WTC11 (cell line): ENCODE measurements at regions not wholly inside any gene's neighbourhood (a gene's known extent, or its start where the extent isn't known, plus 50 kb on each side); places are given as distances from the start of the nearest gene placed in this dataset.

Experiments
- ATAC-seq: fragments of 200-7000 bp; cut with Tn5 transposase; 2 replicates; pipeline ENCODE4 v1.10.0; 2021; ENCODE audit warnings: mild to moderate bottlenecking, moderate library complexity
- CTCF ChIA-PET: fragments of 300-600 bp; sonication (Branson Sonifier 250); formaldehyde crosslinking; loops from one replicate; lab custom pipeline; 2021; ENCODE audit warnings: antibody characterized with exemption; lab: Charles Lee
- POLR2A ChIA-PET: fragments of 350-600 bp; sonication (Branson Sonifier 250); formaldehyde crosslinking; loops from one replicate; lab custom pipeline; 2021; ENCODE audit warnings: antibody characterized with exemption; lab: Charles Lee
- DNase-seq: peaks from one replicate; pipeline ENCODE4 v3.0.0; 2021; ENCODE audit warnings: low spot score
- H3K27ac Mint-ChIP-seq: 2 replicates; pipeline ENCODE4 v1.8.0; 2021; ENCODE audit warnings: mixed read lengths
- H3K27me3 Mint-ChIP-seq: 2 replicates; pipeline ENCODE4 v1.8.0; 2021; ENCODE audit warnings: low read depth, mild to moderate bottlenecking, moderate library complexity, mixed read lengths
- H3K36me3 Mint-ChIP-seq: 2 replicates; pipeline ENCODE4 v1.8.0; 2021; ENCODE audit warnings: mixed read lengths
- H3K4me1 Mint-ChIP-seq: 2 replicates; pipeline ENCODE4 v1.8.0; 2022; ENCODE audit warnings: mixed read lengths
- H3K4me3 Mint-ChIP-seq: 2 replicates; pipeline ENCODE4 v1.8.0; 2021; ENCODE audit warnings: mild to moderate bottlenecking, moderate library complexity, mixed read lengths
- H3K9me3 Mint-ChIP-seq: 2 replicates; pipeline ENCODE4 v1.8.0; 2021; ENCODE audit warnings: mixed read lengths
- CREB1 ChIP-seq: sonication (generic); formaldehyde crosslinking; IDR thresholded peaks from 2 replicates; pipeline ENCODE4 v1.8.0; 2023; ENCODE audit warnings: mild to moderate bottlenecking, missing genetic modification reagents
- CREM ChIP-seq: sonication (generic); formaldehyde crosslinking; IDR thresholded peaks from 2 replicates; pipeline ENCODE4 v1.8.1; 2022; ENCODE audit warnings: mild to moderate bottlenecking, missing genetic modification reagents, moderate library complexity
- ELF4 ChIP-seq: sonication (generic); formaldehyde crosslinking; IDR thresholded peaks from 2 replicates; pipeline ENCODE4 v1.8.1; 2022; ENCODE audit warnings: low read depth, mild to moderate bottlenecking, moderate library complexity, missing genetic modification reagents
- FOXK1 ChIP-seq: sonication (generic); formaldehyde crosslinking; IDR thresholded peaks from 2 replicates; pipeline ENCODE4 v1.8.0; 2022; ENCODE audit warnings: mild to moderate bottlenecking, moderate library complexity, missing genetic modification reagents
- GABPB1 ChIP-seq: sonication (generic); formaldehyde crosslinking; IDR thresholded peaks from 2 replicates; pipeline ENCODE4 v1.8.1; 2023; ENCODE audit warnings: mild to moderate bottlenecking, missing genetic modification reagents
- IRF2 ChIP-seq: sonication (generic); formaldehyde crosslinking; IDR thresholded peaks from 2 replicates; pipeline ENCODE4 v1.8.0; 2022; ENCODE audit warnings: low read depth, missing genetic modification reagents, borderline replicate concordance
- JAZF1 ChIP-seq: fragments of 250-450 bp; sonication (Bioruptor Pico); IDR thresholded peaks from 2 replicates; pipeline ENCODE4 v1.9.0; 2021; ENCODE audit warnings: moderate library complexity, mild to moderate bottlenecking, inconsistent platforms
- MYBL2 ChIP-seq: sonication (generic); formaldehyde crosslinking; IDR thresholded peaks from 2 replicates; pipeline ENCODE4 v1.8.1; 2023; ENCODE audit warnings: mild to moderate bottlenecking, moderate library complexity, missing genetic modification reagents
- NFE2L1 ChIP-seq: sonication (generic); formaldehyde crosslinking; IDR thresholded peaks from 2 replicates; pipeline ENCODE4 v1.8.1; 2023; ENCODE audit warnings: missing genetic modification reagents
- NR1H2 ChIP-seq: sonication (generic); formaldehyde crosslinking; IDR thresholded peaks from 2 replicates; pipeline ENCODE4 v1.9.0; 2021; ENCODE audit warnings: mild to moderate bottlenecking, moderate library complexity, missing genetic modification reagents
- NR3C1 ChIP-seq: sonication (generic); formaldehyde crosslinking; conservative IDR thresholded peaks from 2 replicates; pipeline ENCODE4 v1.8.1; 2023; ENCODE audit warnings: low read depth, mild to moderate bottlenecking, missing genetic modification reagents
- ZNF138 ChIP-seq: sonication (generic); formaldehyde crosslinking; conservative IDR thresholded peaks from 2 replicates; pipeline ENCODE4 v1.8.1; 2022; ENCODE audit warnings: mild to moderate bottlenecking, moderate library complexity, missing genetic modification reagents
- ZNF232 ChIP-seq: sonication (generic); formaldehyde crosslinking; IDR thresholded peaks from 2 replicates; pipeline ENCODE4 v1.8.0; 2022; ENCODE audit warnings: mild to moderate bottlenecking, missing genetic modification reagents
- ZNF317 ChIP-seq: sonication (generic); formaldehyde crosslinking; IDR thresholded peaks from 2 replicates; pipeline ENCODE4 v1.8.1; 2023; ENCODE audit warnings: low read depth, mild to moderate bottlenecking, moderate library complexity, missing genetic modification reagents, borderline replicate concordance
- ZNF396 ChIP-seq: fragments of 250-450 bp; sonication (Bioruptor Pico); IDR thresholded peaks from 2 replicates; pipeline ENCODE4 v1.8.0; 2021; ENCODE audit warnings: mild to moderate bottlenecking, moderate library complexity, borderline replicate concordance
- TF ChIP-seq, protein P1 (sequence below): sonication (generic); formaldehyde crosslinking; IDR thresholded peaks from 2 replicates; pipeline ENCODE4 v1.8.1; 2022; ENCODE audit warnings: mild to moderate bottlenecking, moderate library complexity, missing genetic modification reagents
- TF ChIP-seq, protein P2 (sequence below): sonication (generic); formaldehyde crosslinking; IDR thresholded peaks from 2 replicates; pipeline ENCODE4 v1.8.1; 2023; ENCODE audit warnings: mild to moderate bottlenecking, missing genetic modification reagents, moderate library complexity
- TF ChIP-seq, protein P3 (sequence below): fragments of 250-450 bp; sonication (Bioruptor Pico); IDR thresholded peaks from 2 replicates; pipeline ENCODE4 v1.9.0; 2021; ENCODE audit warnings: mild to moderate bottlenecking
- TF ChIP-seq, protein P4 (sequence below): sonication (generic); formaldehyde crosslinking; IDR thresholded peaks from 2 replicates; pipeline ENCODE4 v1.8.0; 2022; ENCODE audit warnings: mild to moderate bottlenecking, missing genetic modification reagents
- TF ChIP-seq, protein P5 (sequence below): sonication (generic); formaldehyde crosslinking; IDR thresholded peaks from 2 replicates; pipeline ENCODE4 v1.8.0; 2022; ENCODE audit warnings: mild to moderate bottlenecking, missing genetic modification reagents
- TF ChIP-seq, protein P6 (sequence below): sonication (generic); formaldehyde crosslinking; IDR thresholded peaks from 2 replicates; pipeline ENCODE4 v1.8.0; 2022; ENCODE audit warnings: mild to moderate bottlenecking, missing genetic modification reagents
- TF ChIP-seq, protein P7 (sequence below): sonication (generic); formaldehyde crosslinking; IDR thresholded peaks from 2 replicates; pipeline ENCODE4 v1.8.0; 2023; ENCODE audit warnings: mild to moderate bottlenecking, missing genetic modification reagents
- TF ChIP-seq, protein P8 (sequence below): sonication (generic); formaldehyde crosslinking; IDR thresholded peaks from 2 replicates; pipeline ENCODE4 v1.8.0; 2022; ENCODE audit warnings: missing genetic modification reagents
- TF ChIP-seq, protein P9 (sequence below): sonication (generic); formaldehyde crosslinking; conservative IDR thresholded peaks from 2 replicates; pipeline ENCODE4 v1.8.1; 2022; ENCODE audit warnings: mild to moderate bottlenecking, missing genetic modification reagents

DNA sequence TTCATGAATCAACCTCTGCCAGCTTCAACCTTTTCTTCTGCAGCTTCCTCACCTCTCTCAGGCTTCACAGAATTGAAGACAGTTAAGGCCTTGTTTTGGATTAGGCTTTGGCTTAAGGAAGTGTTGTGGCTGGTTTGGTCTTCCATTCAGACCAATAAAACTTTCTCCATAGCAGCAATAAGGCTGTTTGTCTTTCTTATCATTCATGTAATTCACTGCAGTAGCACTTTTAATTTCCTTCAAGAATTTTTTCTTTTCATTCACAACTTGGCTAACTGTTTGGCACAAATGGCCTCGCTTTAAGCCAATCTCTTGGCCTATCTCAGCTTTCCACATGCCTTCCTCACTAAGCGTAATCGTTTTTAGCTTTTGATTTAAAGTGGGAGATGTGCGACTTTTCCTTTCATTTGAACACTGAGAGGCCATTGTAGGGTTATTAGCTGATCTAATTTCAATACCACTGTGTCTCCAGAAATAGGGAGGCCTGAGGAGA lies 229.5 kb downstream of the IPO8 start:
- Mint-ChIP-seq H3K27me3 (no peaks in the 10 kb centered on the region), H3K4me3 (no peak overlapping the region), H3K9me3 (peaks cover 36% of the 10 kb centered on the region), H3K4me1 (no peaks in the 10 kb centered on the region), H3K27ac (no peak overlapping the region), H3K36me3 (peaks cover 16% of the 10 kb centered on the region)
- DNase-seq (no peak), ATAC-seq (no peak)
- POLR2A ChIA-PET: no interaction called here
- TF ChIP-seq NR3C1: no peak
- no peak for TF ChIP-seq ELF4
- TF ChIP-seq CREB1 (CRISPR knock-in tag): no peak
- TF ChIP-seq, protein P1, sequence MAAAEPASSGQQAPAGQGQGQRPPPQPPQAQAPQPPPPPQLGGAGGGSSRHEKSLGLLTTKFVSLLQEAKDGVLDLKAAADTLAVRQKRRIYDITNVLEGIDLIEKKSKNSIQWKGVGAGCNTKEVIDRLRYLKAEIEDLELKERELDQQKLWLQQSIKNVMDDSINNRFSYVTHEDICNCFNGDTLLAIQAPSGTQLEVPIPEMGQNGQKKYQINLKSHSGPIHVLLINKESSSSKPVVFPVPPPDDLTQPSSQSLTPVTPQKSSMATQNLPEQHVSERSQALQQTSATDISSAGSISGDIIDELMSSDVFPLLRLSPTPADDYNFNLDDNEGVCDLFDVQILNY: no peak
- TF ChIP-seq, protein P2, sequence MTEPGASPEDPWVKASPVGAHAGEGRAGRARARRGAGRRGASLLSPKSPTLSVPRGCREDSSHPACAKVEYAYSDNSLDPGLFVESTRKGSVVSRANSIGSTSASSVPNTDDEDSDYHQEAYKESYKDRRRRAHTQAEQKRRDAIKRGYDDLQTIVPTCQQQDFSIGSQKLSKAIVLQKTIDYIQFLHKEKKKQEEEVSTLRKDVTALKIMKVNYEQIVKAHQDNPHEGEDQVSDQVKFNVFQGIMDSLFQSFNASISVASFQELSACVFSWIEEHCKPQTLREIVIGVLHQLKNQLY (CRISPR knock-in tag): no peak
- no peak for TF ChIP-seq ZNF396 (CRISPR knock-in tag)
- no peak for TF ChIP-seq ZNF138 (CRISPR knock-in tag)
- TF ChIP-seq, protein P3, sequence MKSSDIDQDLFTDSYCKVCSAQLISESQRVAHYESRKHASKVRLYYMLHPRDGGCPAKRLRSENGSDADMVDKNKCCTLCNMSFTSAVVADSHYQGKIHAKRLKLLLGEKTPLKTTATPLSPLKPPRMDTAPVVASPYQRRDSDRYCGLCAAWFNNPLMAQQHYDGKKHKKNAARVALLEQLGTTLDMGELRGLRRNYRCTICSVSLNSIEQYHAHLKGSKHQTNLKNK (CRISPR knock-in tag): no peak
- no peak for TF ChIP-seq ZNF232 (CRISPR knock-in tag)
- TF ChIP-seq MYBL2 (CRISPR knock-in tag): no peak
- TF ChIP-seq NFE2L1 (CRISPR knock-in tag): no peak
- TF ChIP-seq GABPB1 (CRISPR knock-in tag): no peak
- TF ChIP-seq CREM: no peak
- TF ChIP-seq, protein P4, sequence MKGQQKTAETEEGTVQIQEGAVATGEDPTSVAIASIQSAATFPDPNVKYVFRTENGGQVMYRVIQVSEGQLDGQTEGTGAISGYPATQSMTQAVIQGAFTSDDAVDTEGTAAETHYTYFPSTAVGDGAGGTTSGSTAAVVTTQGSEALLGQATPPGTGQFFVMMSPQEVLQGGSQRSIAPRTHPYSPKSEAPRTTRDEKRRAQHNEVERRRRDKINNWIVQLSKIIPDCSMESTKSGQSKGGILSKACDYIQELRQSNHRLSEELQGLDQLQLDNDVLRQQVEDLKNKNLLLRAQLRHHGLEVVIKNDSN (CRISPR knock-in tag): no peak
- TF ChIP-seq, protein P5, sequence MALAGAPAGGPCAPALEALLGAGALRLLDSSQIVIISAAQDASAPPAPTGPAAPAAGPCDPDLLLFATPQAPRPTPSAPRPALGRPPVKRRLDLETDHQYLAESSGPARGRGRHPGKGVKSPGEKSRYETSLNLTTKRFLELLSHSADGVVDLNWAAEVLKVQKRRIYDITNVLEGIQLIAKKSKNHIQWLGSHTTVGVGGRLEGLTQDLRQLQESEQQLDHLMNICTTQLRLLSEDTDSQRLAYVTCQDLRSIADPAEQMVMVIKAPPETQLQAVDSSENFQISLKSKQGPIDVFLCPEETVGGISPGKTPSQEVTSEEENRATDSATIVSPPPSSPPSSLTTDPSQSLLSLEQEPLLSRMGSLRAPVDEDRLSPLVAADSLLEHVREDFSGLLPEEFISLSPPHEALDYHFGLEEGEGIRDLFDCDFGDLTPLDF (CRISPR knock-in tag): no peak
- TF ChIP-seq, protein P6, sequence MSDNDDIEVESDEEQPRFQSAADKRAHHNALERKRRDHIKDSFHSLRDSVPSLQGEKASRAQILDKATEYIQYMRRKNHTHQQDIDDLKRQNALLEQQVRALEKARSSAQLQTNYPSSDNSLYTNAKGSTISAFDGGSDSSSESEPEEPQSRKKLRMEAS (CRISPR knock-in tag): no peak
- no peak for TF ChIP-seq ZNF317 (CRISPR knock-in tag)
- TF ChIP-seq, protein P7, sequence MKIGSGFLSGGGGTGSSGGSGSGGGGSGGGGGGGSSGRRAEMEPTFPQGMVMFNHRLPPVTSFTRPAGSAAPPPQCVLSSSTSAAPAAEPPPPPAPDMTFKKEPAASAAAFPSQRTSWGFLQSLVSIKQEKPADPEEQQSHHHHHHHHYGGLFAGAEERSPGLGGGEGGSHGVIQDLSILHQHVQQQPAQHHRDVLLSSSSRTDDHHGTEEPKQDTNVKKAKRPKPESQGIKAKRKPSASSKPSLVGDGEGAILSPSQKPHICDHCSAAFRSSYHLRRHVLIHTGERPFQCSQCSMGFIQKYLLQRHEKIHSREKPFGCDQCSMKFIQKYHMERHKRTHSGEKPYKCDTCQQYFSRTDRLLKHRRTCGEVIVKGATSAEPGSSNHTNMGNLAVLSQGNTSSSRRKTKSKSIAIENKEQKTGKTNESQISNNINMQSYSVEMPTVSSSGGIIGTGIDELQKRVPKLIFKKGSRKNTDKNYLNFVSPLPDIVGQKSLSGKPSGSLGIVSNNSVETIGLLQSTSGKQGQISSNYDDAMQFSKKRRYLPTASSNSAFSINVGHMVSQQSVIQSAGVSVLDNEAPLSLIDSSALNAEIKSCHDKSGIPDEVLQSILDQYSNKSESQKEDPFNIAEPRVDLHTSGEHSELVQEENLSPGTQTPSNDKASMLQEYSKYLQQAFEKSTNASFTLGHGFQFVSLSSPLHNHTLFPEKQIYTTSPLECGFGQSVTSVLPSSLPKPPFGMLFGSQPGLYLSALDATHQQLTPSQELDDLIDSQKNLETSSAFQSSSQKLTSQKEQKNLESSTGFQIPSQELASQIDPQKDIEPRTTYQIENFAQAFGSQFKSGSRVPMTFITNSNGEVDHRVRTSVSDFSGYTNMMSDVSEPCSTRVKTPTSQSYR (CRISPR knock-in tag): no peak
- TF ChIP-seq FOXK1: no peak
- CTCF ChIA-PET: interaction anchor here (0.7 to 1.8 kb wide), 2 partner anchors 9 to 25 kb away, joined by 3 to 8 read pairs; no protein-coding TSS in a partner anchor

DNA sequence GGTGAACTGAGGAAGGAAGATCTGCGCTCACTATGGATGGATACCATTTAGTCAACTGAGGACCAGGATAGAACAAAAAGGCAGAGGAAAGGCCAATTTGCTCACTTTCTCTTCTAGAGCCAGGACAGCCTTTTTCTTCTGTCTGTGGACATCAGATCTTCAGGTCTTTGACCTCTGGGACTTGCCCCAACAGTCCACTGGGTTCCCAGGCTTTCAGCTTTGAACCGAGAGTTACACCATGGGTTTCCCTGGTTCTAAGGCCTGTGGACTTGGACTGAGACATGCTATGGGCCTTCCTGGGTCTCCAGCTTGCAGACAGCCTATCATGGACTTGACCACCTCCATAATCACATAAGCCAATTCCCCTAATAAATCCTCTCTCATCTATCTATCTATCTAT lies 232.0 kb downstream of the IPO8 start:
- Mint-ChIP-seq H3K36me3 (no peaks in the 10 kb centered on the region), H3K27me3 (no peaks in the 10 kb centered on the region), H3K9me3 (peaks cover 15% of the 10 kb centered on the region), H3K4me3 (no peak overlapping the region), H3K27ac (no peak overlapping the region), H3K4me1 (no peaks in the 10 kb centered on the region)
- ChIA-PET POLR2A (no interaction called here), CTCF (no interaction called here)
- DNase-seq: no peak
- ATAC-seq: no peak
- TF ChIP-seq, protein P8, sequence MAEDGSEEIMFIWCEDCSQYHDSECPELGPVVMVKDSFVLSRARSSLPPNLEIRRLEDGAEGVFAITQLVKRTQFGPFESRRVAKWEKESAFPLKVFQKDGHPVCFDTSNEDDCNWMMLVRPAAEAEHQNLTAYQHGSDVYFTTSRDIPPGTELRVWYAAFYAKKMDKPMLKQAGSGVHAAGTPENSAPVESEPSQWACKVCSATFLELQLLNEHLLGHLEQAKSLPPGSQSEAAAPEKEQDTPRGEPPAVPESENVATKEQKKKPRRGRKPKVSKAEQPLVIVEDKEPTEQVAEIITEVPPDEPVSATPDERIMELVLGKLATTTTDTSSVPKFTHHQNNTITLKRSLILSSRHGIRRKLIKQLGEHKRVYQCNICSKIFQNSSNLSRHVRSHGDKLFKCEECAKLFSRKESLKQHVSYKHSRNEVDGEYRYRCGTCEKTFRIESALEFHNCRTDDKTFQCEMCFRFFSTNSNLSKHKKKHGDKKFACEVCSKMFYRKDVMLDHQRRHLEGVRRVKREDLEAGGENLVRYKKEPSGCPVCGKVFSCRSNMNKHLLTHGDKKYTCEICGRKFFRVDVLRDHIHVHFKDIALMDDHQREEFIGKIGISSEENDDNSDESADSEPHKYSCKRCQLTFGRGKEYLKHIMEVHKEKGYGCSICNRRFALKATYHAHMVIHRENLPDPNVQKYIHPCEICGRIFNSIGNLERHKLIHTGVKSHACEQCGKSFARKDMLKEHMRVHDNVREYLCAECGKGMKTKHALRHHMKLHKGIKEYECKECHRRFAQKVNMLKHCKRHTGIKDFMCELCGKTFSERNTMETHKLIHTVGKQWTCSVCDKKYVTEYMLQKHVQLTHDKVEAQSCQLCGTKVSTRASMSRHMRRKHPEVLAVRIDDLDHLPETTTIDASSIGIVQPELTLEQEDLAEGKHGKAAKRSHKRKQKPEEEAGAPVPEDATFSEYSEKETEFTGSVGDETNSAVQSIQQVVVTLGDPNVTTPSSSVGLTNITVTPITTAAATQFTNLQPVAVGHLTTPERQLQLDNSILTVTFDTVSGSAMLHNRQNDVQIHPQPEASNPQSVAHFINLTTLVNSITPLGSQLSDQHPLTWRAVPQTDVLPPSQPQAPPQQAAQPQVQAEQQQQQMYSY (CRISPR knock-in tag): no peak
- TF ChIP-seq JAZF1 (CRISPR knock-in tag) (no peak), MYBL2 (CRISPR knock-in tag) (no peak), IRF2 (no peak), ELF4 (no peak), NR1H2 (CRISPR knock-in tag) (no peak)
- TF ChIP-seq, protein P9, sequence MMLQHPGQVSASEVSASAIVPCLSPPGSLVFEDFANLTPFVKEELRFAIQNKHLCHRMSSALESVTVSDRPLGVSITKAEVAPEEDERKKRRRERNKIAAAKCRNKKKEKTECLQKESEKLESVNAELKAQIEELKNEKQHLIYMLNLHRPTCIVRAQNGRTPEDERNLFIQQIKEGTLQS: no peak
- TF ChIP-seq, protein P3 (CRISPR knock-in tag): no peak
